ENCODE measurements at regions not wholly inside any gene's neighbourhood (a gene's known extent, or its start where the extent isn't known, plus 50 kb on each side); places are given as distances from the start of the nearest gene placed in this dataset.

DNA sequence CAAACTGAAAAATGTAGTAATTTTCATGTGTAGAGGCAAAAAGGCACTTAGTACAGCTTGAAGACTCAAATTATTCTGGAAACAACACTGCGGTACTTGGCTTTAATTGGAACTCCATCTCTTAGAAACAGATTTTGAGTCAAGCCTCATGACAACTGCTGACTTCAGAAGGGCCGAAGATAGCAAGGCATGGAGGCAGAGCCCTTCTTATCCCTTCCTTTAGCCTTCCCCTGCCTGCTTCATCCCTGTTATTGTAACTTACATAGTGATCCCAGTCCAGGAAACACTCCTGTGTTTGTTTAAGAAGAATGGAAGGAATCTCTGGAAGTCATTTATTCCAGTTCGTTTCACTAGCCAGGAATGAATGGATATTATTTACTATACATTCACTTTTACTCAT lies 110.9 kb upstream of the FAM98A start:
- H3K27me3 ChIP-seq (ENCODE audit: control insufficient read depth in 3 of 3, insufficient read depth in 3 of 3, low read length in 2 of 3) = no peaks in the 10 kb centered on the region
- no peaks in the 10 kb centered on the region for H3K4me1 ChIP-seq (ENCODE audit: control insufficient read depth in 5 of 5, insufficient read depth in 5 of 5, low read length in 5 of 5)
- WGBS, 2 donors = 71 to 80% methylated on average over 3 of the region's 3 CpGs
- H3K36me3 ChIP-seq (ENCODE audit: control insufficient read depth in 4 of 4, insufficient read depth in 4 of 4, low read length in 4 of 4) = no peaks in the 10 kb centered on the region
- no peak overlapping the region for H3K4me3 ChIP-seq
- no peak overlapping the region for H3K27ac ChIP-seq (ENCODE audit: low read depth in 1 of 2, low read length in 1 of 2)
- TF ChIP-seq, protein P1, sequence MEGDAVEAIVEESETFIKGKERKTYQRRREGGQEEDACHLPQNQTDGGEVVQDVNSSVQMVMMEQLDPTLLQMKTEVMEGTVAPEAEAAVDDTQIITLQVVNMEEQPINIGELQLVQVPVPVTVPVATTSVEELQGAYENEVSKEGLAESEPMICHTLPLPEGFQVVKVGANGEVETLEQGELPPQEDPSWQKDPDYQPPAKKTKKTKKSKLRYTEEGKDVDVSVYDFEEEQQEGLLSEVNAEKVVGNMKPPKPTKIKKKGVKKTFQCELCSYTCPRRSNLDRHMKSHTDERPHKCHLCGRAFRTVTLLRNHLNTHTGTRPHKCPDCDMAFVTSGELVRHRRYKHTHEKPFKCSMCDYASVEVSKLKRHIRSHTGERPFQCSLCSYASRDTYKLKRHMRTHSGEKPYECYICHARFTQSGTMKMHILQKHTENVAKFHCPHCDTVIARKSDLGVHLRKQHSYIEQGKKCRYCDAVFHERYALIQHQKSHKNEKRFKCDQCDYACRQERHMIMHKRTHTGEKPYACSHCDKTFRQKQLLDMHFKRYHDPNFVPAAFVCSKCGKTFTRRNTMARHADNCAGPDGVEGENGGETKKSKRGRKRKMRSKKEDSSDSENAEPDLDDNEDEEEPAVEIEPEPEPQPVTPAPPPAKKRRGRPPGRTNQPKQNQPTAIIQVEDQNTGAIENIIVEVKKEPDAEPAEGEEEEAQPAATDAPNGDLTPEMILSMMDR (IDR thresholded peaks at IDR 0.05; ENCODE audit: control extremely low read depth, extremely low read depth) = no peak
- H3K9me3 ChIP-seq (ENCODE audit: control insufficient read depth in 4 of 4, insufficient read depth in 3 of 4, low read length in 3 of 4) = no peaks in the 10 kb centered on the region
- no peak overlapping the region for H3K9ac ChIP-seq (ENCODE audit: insufficient read depth in 1 of 2, low read length in 2 of 2)
- DNase-seq = no peak
- no peak for ATAC-seq (ENCODE audit: insufficient read depth, low FRiP score)

DNA sequence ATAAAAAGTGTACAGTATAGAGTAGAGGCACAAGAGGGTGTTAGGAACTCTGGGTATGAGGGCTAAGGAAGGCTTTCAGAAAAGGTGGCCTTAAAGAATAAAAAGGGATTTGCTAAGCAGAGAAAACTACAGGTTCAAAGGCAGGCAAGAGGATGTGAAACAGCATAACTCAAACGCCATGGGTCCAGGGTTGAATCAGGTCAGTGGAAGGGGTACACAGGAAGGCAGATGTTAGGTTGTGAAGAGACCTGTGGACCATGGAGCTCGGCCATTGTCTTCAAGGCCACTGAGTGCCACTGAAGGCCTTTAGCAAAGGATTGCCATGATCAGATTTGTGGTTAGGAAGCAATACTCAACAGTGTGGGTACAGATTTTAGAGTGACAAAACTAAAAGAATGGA lies 108.2 kb upstream of the FAM98A start:
- DNase-seq (no peak), ATAC-seq (ENCODE audit: insufficient read depth, low FRiP score) (no peak)
- Histone ChIP-seq H3K27me3 (ENCODE audit: control insufficient read depth in 3 of 3, insufficient read depth in 3 of 3, low read length in 2 of 3) (no peaks in the 10 kb centered on the region), H3K4me3 (no peak overlapping the region), H3K27ac (ENCODE audit: low read depth in 1 of 2, low read length in 1 of 2) (no peak overlapping the region), H3K4me1 (ENCODE audit: control insufficient read depth in 5 of 5, insufficient read depth in 5 of 5, low read length in 5 of 5) (no peaks in the 10 kb centered on the region), H3K9ac (ENCODE audit: insufficient read depth in 1 of 2, low read length in 2 of 2) (no peak overlapping the region), H3K36me3 (ENCODE audit: control insufficient read depth in 4 of 4, insufficient read depth in 4 of 4, low read length in 4 of 4) (no peaks in the 10 kb centered on the region), H3K9me3 (ENCODE audit: control insufficient read depth in 4 of 4, insufficient read depth in 3 of 4, low read length in 3 of 4) (no peaks in the 10 kb centered on the region)
- WGBS, 2 donors = 69 to 91% methylated on average over 2 of the region's 2 CpGs
- TF ChIP-seq, protein P1 (IDR thresholded peaks at IDR 0.05; ENCODE audit: control extremely low read depth, extremely low read depth) = no peak

DNA sequence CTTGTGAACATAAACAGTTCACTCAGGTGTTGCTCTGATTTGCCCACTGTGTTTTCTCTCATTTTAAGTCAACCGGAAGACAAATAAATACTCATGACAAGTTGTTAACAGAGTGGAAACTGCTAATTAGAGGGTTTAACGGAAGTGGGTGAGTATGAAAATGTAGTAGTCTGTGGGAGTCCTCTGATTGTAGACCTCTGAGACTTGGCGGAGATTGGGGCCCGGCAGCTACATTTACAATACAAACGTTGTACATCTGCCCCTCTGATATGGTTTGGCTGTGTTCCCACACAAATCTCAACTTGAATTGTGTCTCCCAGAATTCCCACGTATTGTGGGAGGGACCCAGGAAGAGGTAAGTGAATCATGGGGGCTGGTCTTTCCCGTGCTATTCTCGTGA lies 107.3 kb upstream of the FAM98A start:
- WGBS, 2 donors = 62 to 66% methylated on average over 8 of the region's 8 CpGs
- no peak overlapping the region for H3K9ac ChIP-seq (ENCODE audit: insufficient read depth in 1 of 2, low read length in 2 of 2)
- no peak overlapping the region for H3K4me3 ChIP-seq
- H3K27ac ChIP-seq (ENCODE audit: low read depth in 1 of 2, low read length in 1 of 2) = no peak overlapping the region
- TF ChIP-seq, protein P1 (IDR thresholded peaks at IDR 0.05; ENCODE audit: control extremely low read depth, extremely low read depth) = no peak
- ATAC-seq (ENCODE audit: insufficient read depth, low FRiP score) (no peak), DNase-seq (no peak)
- H3K36me3 ChIP-seq (ENCODE audit: control insufficient read depth in 4 of 4, insufficient read depth in 4 of 4, low read length in 4 of 4) = no peaks in the 10 kb centered on the region
- no peaks in the 10 kb centered on the region for H3K4me1 ChIP-seq (ENCODE audit: control insufficient read depth in 5 of 5, insufficient read depth in 5 of 5, low read length in 5 of 5)
- H3K27me3 ChIP-seq (ENCODE audit: control insufficient read depth in 3 of 3, insufficient read depth in 3 of 3, low read length in 2 of 3) = no peaks in the 10 kb centered on the region
- H3K9me3 ChIP-seq (ENCODE audit: control insufficient read depth in 4 of 4, insufficient read depth in 3 of 4, low read length in 3 of 4) = no peaks in the 10 kb centered on the region

DNA sequence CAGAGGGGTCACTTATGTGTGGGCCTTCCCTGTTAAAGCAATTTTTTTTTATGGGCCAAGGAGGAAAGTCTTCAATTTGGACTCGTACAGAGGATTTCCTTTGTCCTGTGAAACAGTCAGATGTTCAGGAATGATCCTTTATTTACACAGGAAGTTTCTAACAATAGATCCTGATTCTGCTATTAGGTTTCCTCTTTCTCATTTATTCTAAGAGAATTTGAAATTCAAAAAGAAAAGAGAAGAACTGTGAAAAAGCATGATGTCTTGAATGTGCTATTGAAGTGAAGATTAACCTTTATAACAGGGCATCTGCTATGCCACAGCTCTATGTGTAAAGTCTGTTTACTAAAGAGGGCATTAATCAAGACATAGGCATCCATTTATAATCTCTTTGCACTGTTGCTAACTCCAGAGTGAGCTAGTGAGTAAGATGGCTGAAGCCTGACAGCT lies 105.3 kb upstream of the FAM98A start:
- H3K9me3 ChIP-seq (ENCODE audit: control insufficient read depth in 4 of 4, insufficient read depth in 3 of 4, low read length in 3 of 4) = peaks cover 0 to 9% (median 0%) of the 10 kb centered on the region in 4 donors
- TF ChIP-seq, protein P1 (IDR thresholded peaks at IDR 0.05; ENCODE audit: control extremely low read depth, extremely low read depth) = no peak
- DNase-seq = peak in 1 of 3 donors; percentile 13
- H3K27me3 ChIP-seq (ENCODE audit: control insufficient read depth in 3 of 3, insufficient read depth in 3 of 3, low read length in 2 of 3) = no peaks in the 10 kb centered on the region
- ATAC-seq (ENCODE audit: insufficient read depth, low FRiP score) = no peak
- H3K4me1 ChIP-seq (ENCODE audit: control insufficient read depth in 5 of 5, insufficient read depth in 5 of 5, low read length in 5 of 5) = no peaks in the 10 kb centered on the region
- no peak overlapping the region for H3K9ac ChIP-seq (ENCODE audit: insufficient read depth in 1 of 2, low read length in 2 of 2)
- no peaks in the 10 kb centered on the region for H3K36me3 ChIP-seq (ENCODE audit: control insufficient read depth in 4 of 4, insufficient read depth in 4 of 4, low read length in 4 of 4)
- WGBS, 2 donors = 17 to 41% methylated on average over 1 of the region's 1 CpG
- no peak overlapping the region for H3K27ac ChIP-seq (ENCODE audit: low read depth in 1 of 2, low read length in 1 of 2)
- no peak overlapping the region for H3K4me3 ChIP-seq

Data from lung (tissue), 11 donors.